ENCODE measurements at regions not wholly inside any gene's neighbourhood (a gene's known extent, or its start where the extent isn't known, plus 50 kb on each side); places are given as distances from the start of the nearest gene placed in this dataset.

GRCh38 chr10:23694921-23695824 lies 256.3 kb downstream of the OTUD1 start:
- 2% methylated on average over 63 of the region's 63 CpGs for WGBS
- Histone ChIP-seq H3K4me1 (ENCODE audit: insufficient read depth, low read length) (0 out of 2 replicates have a peak, but pooled peaks cover 16% of the 10 kb centered on the region), H3K27ac (ENCODE audit: low read depth, low read length) (no peak overlapping the region), H3K27me3 (ENCODE audit: insufficient read depth, low read length) (peaks cover 95% of the 10 kb centered on the region), H3K36me3 (ENCODE audit: insufficient read depth, low read length) (no peaks in the 10 kb centered on the region), H3K4me3 (ENCODE audit: low read length) (peak overlapping the region; percentile 68), H3K9ac (ENCODE audit: low read depth, low read length) (no peak overlapping the region), H3K9me3 (ENCODE audit: insufficient read depth, low read depth, low read length) (no peaks in the 10 kb centered on the region)

- Histone ChIP-seq H3K27ac (ENCODE audit: low read depth, low read length) (no peak overlapping the region), H3K9ac (ENCODE audit: low read depth, low read length) (no peak overlapping the region), H3K9me3 (ENCODE audit: insufficient read depth, low read depth, low read length) (no peaks in the 10 kb centered on the region), H3K36me3 (ENCODE audit: insufficient read depth, low read length) (no peaks in the 10 kb centered on the region), H3K4me1 (ENCODE audit: insufficient read depth, low read length) (0 out of 2 replicates have a peak, but pooled peaks cover 16% of the 10 kb centered on the region), H3K27me3 (ENCODE audit: insufficient read depth, low read length) (peaks cover 93% of the 10 kb centered on the region), H3K4me3 (ENCODE audit: low read length) (peak overlapping the region; percentile 68)
- WGBS = 9% methylated on average over 36 of the region's 36 CpGs
Measured at GRCh38 chr10:23695825-23696420, 257.0 kb downstream of the OTUD1 start.

- 73% methylated on average over 3 of the region's 3 CpGs for WGBS
- H3K9ac ChIP-seq (ENCODE audit: low read depth, low read length) = no peak overlapping the region
- peaks cover 93% of the 10 kb centered on the region for H3K27me3 ChIP-seq (ENCODE audit: insufficient read depth, low read length)
- H3K4me1 ChIP-seq (ENCODE audit: insufficient read depth, low read length) = 0 out of 2 replicates have a peak, but pooled peaks cover 16% of the 10 kb centered on the region
- no peak overlapping the region for H3K27ac ChIP-seq (ENCODE audit: low read depth, low read length)
- no peaks in the 10 kb centered on the region for H3K9me3 ChIP-seq (ENCODE audit: insufficient read depth, low read depth, low read length)
- no peak overlapping the region for H3K4me3 ChIP-seq (ENCODE audit: low read length)
- H3K36me3 ChIP-seq (ENCODE audit: insufficient read depth, low read length) = no peaks in the 10 kb centered on the region
Measured at GRCh38 chr10:23696476-23696875, 257.6 kb downstream of the OTUD1 start.

GRCh38 chr10:23702977-23703414 lies 264.1 kb downstream of the OTUD1 start:
- Histone ChIP-seq H3K27ac (ENCODE audit: low read depth, low read length) (no peak overlapping the region), H3K9ac (ENCODE audit: low read depth, low read length) (no peak overlapping the region), H3K4me1 (ENCODE audit: insufficient read depth, low read length) (no peaks in the 10 kb centered on the region), H3K4me3 (ENCODE audit: low read length) (no peak overlapping the region), H3K36me3 (ENCODE audit: insufficient read depth, low read length) (no peaks in the 10 kb centered on the region), H3K27me3 (ENCODE audit: insufficient read depth, low read length) (peaks cover 40% of the 10 kb centered on the region), H3K9me3 (ENCODE audit: insufficient read depth, low read depth, low read length) (peaks cover 18% of the 10 kb centered on the region)
- 25% methylated on average over 9 of the region's 9 CpGs for WGBS

- 97% methylated on average over 1 of the region's 1 CpG for WGBS
- Histone ChIP-seq H3K9ac (ENCODE audit: low read depth, low read length) (no peak overlapping the region), H3K4me1 (ENCODE audit: insufficient read depth, low read length) (no peaks in the 10 kb centered on the region), H3K4me3 (ENCODE audit: low read length) (no peak overlapping the region), H3K27me3 (ENCODE audit: insufficient read depth, low read length) (no peaks in the 10 kb centered on the region), H3K9me3 (ENCODE audit: insufficient read depth, low read depth, low read length) (no peaks in the 10 kb centered on the region), H3K27ac (ENCODE audit: low read depth, low read length) (no peak overlapping the region), H3K36me3 (ENCODE audit: insufficient read depth, low read length) (no peaks in the 10 kb centered on the region)
Measured at GRCh38 chr10:23715363-23715762, 276.5 kb downstream of the OTUD1 start.

GRCh38 chr10:23717913-23718312 lies 279.0 kb downstream of the OTUD1 start:
- Histone ChIP-seq H3K27ac (ENCODE audit: low read depth, low read length) (no peak overlapping the region), H3K4me1 (ENCODE audit: insufficient read depth, low read length) (no peaks in the 10 kb centered on the region), H3K36me3 (ENCODE audit: insufficient read depth, low read length) (no peaks in the 10 kb centered on the region), H3K27me3 (ENCODE audit: insufficient read depth, low read length) (no peaks in the 10 kb centered on the region), H3K9ac (ENCODE audit: low read depth, low read length) (no peak overlapping the region), H3K9me3 (ENCODE audit: insufficient read depth, low read depth, low read length) (no peaks in the 10 kb centered on the region), H3K4me3 (ENCODE audit: low read length) (no peak overlapping the region)
- WGBS = 88% methylated on average over 2 of the region's 2 CpGs

GRCh38 chr10:23718946-23719345 lies 280.1 kb downstream of the OTUD1 start:
- WGBS = 95% methylated on average over 3 of the region's 3 CpGs
- H3K4me3 ChIP-seq (ENCODE audit: low read length) = no peak overlapping the region
- no peak overlapping the region for H3K27ac ChIP-seq (ENCODE audit: low read depth, low read length)
- H3K9me3 ChIP-seq (ENCODE audit: insufficient read depth, low read depth, low read length) = no peaks in the 10 kb centered on the region
- no peaks in the 10 kb centered on the region for H3K4me1 ChIP-seq (ENCODE audit: insufficient read depth, low read length)
- no peaks in the 10 kb centered on the region for H3K27me3 ChIP-seq (ENCODE audit: insufficient read depth, low read length)
- H3K36me3 ChIP-seq (ENCODE audit: insufficient read depth, low read length) = no peaks in the 10 kb centered on the region
- H3K9ac ChIP-seq (ENCODE audit: low read depth, low read length) = no peak overlapping the region

- no peak overlapping the region for H3K27ac ChIP-seq (ENCODE audit: low read depth, low read length)
- H3K9ac ChIP-seq (ENCODE audit: low read depth, low read length) = no peak overlapping the region
- H3K9me3 ChIP-seq (ENCODE audit: insufficient read depth, low read depth, low read length) = no peaks in the 10 kb centered on the region
- H3K4me3 ChIP-seq (ENCODE audit: low read length) = no peak overlapping the region
- H3K27me3 ChIP-seq (ENCODE audit: insufficient read depth, low read length) = no peaks in the 10 kb centered on the region
- WGBS = 90% methylated on average over 6 of the region's 6 CpGs
- H3K36me3 ChIP-seq (ENCODE audit: insufficient read depth, low read length) = no peaks in the 10 kb centered on the region
- no peaks in the 10 kb centered on the region for H3K4me1 ChIP-seq (ENCODE audit: insufficient read depth, low read length)
Measured at GRCh38 chr10:23723796-23724195, 284.9 kb downstream of the OTUD1 start.

- Histone ChIP-seq H3K4me1 (ENCODE audit: insufficient read depth, low read length) (no peaks in the 10 kb centered on the region), H3K4me3 (ENCODE audit: low read length) (no peak overlapping the region)
- 100% methylated on average over 1 of the region's 1 CpG for WGBS
Measured at GRCh38 chr10:23725548-23725947, 286.7 kb downstream of the OTUD1 start.

GRCh38 chr10:23742368-23742767 lies 303.5 kb downstream of the OTUD1 start:
- no peaks in the 10 kb centered on the region for H3K4me1 ChIP-seq (ENCODE audit: insufficient read depth, low read length)
- no peaks in the 10 kb centered on the region for H3K36me3 ChIP-seq (ENCODE audit: insufficient read depth, low read length)
- no peak overlapping the region for H3K4me3 ChIP-seq (ENCODE audit: low read length)
- no peaks in the 10 kb centered on the region for H3K9me3 ChIP-seq (ENCODE audit: insufficient read depth, low read depth, low read length)
- H3K9ac ChIP-seq (ENCODE audit: low read depth, low read length) = no peak overlapping the region
- no peaks in the 10 kb centered on the region for H3K27me3 ChIP-seq (ENCODE audit: insufficient read depth, low read length)
- no peak overlapping the region for H3K27ac ChIP-seq (ENCODE audit: low read depth, low read length)
- WGBS = 91% methylated on average over 2 of the region's 2 CpGs

More at GRCh38 chr10:23725548-23725947, 286.7 kb downstream of the OTUD1 start:
- Histone ChIP-seq H3K27me3 (ENCODE audit: insufficient read depth, low read length) (no peaks in the 10 kb centered on the region), H3K36me3 (ENCODE audit: insufficient read depth, low read length) (no peaks in the 10 kb centered on the region), H3K9me3 (ENCODE audit: insufficient read depth, low read depth, low read length) (peaks cover 5% of the 10 kb centered on the region; the same call in 1 of the 2 replicates), H3K27ac (ENCODE audit: low read depth, low read length) (no peak overlapping the region), H3K9ac (ENCODE audit: low read depth, low read length) (no peak overlapping the region)

- H3K27ac ChIP-seq (ENCODE audit: low read depth, low read length) = no peak overlapping the region
- no peaks in the 10 kb centered on the region for H3K9me3 ChIP-seq (ENCODE audit: insufficient read depth, low read depth, low read length)
- no peak overlapping the region for H3K9ac ChIP-seq (ENCODE audit: low read depth, low read length)
- H3K4me1 ChIP-seq (ENCODE audit: insufficient read depth, low read length) = no peaks in the 10 kb centered on the region
- H3K36me3 ChIP-seq (ENCODE audit: insufficient read depth, low read length) = no peaks in the 10 kb centered on the region
- H3K27me3 ChIP-seq (ENCODE audit: insufficient read depth, low read length) = no peaks in the 10 kb centered on the region
- 84% methylated on average over 1 of the region's 1 CpG for WGBS
- H3K4me3 ChIP-seq (ENCODE audit: low read length) = no peak overlapping the region
Measured at GRCh38 chr10:23742807-23743206, 303.9 kb downstream of the OTUD1 start.

Data from HUES64 (cell line).